LNCaP clone FGC (cell line): ENCODE measurements at regions not wholly inside any gene's neighbourhood (a gene's known extent, or its start where the extent isn't known, plus 50 kb on each side); places are given as distances from the start of the nearest gene placed in this dataset.
A peak's percentile ranks its signal among the peaks of the same experiment; 100 is the strongest.

ENCODE experiments used
- DNase-seq: peaks from one replicate; pipeline ENCODE4 v3.0.0-alpha.2; 2011; ENCODE audit warnings: low read depth
- H3K4me3 ChIP-seq: 2 replicates; pipeline ENCODE4 v1.5.1; 2011; ENCODE audit warnings: mild to moderate bottlenecking, low read depth, low read length, control low read depth
- TF ChIP-seq, protein P1 (sequence below): IDR thresholded peaks from 2 replicates; pipeline ENCODE4 v1.5.1; 2012; ENCODE audit warnings: mild to moderate bottlenecking; ENCODE audit not compliant: control insufficient read depth, insufficient read depth; ENCODE audit errors: extremely low read depth

GRCh38 chr6:149190224-149190831 lies 127.2 kb upstream of the TAB2 start:
- no peak overlapping the region for H3K4me3 ChIP-seq
- TF ChIP-seq, protein P1, sequence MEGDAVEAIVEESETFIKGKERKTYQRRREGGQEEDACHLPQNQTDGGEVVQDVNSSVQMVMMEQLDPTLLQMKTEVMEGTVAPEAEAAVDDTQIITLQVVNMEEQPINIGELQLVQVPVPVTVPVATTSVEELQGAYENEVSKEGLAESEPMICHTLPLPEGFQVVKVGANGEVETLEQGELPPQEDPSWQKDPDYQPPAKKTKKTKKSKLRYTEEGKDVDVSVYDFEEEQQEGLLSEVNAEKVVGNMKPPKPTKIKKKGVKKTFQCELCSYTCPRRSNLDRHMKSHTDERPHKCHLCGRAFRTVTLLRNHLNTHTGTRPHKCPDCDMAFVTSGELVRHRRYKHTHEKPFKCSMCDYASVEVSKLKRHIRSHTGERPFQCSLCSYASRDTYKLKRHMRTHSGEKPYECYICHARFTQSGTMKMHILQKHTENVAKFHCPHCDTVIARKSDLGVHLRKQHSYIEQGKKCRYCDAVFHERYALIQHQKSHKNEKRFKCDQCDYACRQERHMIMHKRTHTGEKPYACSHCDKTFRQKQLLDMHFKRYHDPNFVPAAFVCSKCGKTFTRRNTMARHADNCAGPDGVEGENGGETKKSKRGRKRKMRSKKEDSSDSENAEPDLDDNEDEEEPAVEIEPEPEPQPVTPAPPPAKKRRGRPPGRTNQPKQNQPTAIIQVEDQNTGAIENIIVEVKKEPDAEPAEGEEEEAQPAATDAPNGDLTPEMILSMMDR: peak; percentile 36
- peak; percentile 72 for DNase-seq

DNA sequence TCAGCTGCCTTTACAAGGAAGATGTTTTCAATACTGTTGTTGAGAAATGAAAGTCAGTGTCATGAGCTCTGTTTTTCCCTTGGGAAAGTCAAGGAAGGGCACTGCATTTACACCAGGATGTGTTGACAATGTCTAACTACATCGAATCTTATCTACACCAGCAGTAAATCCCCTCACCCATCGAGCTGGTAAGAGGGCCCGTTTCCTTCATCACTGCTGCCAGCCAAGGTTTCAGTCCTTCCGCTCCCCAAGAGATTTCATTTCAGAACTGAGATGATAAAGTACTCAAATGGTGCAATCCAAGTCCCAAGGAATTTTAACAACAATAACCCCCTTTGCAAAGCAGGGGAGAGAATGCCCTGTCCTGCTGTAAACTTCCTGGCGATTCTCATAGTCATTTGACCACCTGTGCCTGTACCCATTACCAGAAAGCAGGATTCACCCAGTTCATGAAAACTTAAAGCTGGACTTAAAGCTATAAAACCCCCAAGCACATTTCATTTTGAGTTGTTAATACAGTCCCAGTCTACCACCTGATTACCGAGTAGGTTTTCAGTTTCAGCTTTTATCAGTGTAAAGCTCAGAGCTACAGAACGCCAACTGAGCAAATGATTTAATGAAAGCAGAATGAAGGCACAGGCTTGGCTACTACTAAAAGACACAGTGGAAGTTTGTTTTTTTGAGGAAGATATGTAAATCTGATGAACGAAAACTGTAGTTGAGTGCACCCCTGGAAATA lies 122.5 kb upstream of the TAB2 start:
- H3K4me3 ChIP-seq: no peak overlapping the region
- no peak for DNase-seq
- TF ChIP-seq, protein P1: no peak

GRCh38 chr6:149196091-149196490 lies 121.4 kb upstream of the TAB2 start:
- TF ChIP-seq, protein P1: no peak
- no peak overlapping the region for H3K4me3 ChIP-seq
- DNase-seq: no peak

- DNase-seq: no peak
- H3K4me3 ChIP-seq: no peak overlapping the region
- TF ChIP-seq, protein P1: no peak
These were observed 120.0 kb upstream of the TAB2 start for GRCh38 chr6:149197482-149197881.

DNA sequence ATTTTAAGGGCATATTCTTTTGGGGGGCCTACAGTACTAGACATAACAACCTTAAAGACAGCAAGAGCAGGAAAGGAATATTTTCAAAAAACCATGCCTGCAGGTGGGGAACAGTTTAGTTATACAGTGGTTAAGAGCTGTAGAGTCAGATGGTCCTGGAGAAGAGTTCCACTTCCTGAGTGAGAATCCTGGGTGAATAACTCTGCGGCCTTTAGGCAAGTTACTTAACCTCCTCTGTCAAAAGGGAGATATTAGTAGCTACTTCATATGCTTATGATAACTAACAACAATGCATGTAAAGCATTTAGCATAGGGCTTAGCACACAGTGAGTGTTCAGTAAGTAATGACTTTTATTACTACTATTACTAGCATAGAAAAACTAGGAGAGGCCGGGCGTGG lies 119.2 kb upstream of the TAB2 start:
- TF ChIP-seq, protein P1: no peak
- no peak overlapping the region for H3K4me3 ChIP-seq
- no peak for DNase-seq

- TF ChIP-seq, protein P1: no peak
- H3K4me3 ChIP-seq: no peak overlapping the region
- peak; percentile 32 for DNase-seq
These were observed 117.1 kb upstream of the TAB2 start for GRCh38 chr6:149200282-149200945.
